ENCODE measurements at regions not wholly inside any gene's neighbourhood (a gene's known extent, or its start where the extent isn't known, plus 50 kb on each side); places are given as distances from the start of the nearest gene placed in this dataset.

DNA sequence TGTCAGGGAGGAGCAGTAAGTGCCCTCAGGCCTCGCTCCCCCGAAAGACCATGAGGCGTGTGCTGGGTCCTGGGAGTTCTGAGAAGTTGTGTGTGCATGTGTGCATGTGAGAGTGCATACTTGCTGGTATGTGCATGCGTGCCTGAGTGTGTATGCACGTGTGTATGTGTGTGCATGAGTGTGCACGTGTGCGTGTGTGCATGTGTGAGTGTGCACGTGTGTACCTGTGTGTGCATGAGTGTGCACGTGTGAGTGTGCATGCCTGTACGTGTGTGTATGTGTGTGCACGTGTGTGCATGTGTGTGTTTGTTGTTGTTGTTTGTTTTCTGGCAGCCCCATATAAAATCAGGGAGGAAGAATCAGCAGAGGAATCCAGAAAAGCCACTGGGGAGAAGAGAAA, 426.7 kb downstream of the IRX2 start:
- Histone ChIP-seq H3K27me3 (ENCODE audit: insufficient read depth) (no peaks in the 10 kb centered on the region), H4K20me1 (replicated peaks; ENCODE audit: insufficient read depth) (no peaks in the 10 kb centered on the region), H3K4me2 (no peak overlapping the region), H3K36me3 (ENCODE audit: insufficient read depth) (no peaks in the 10 kb centered on the region), H3K27ac (ENCODE audit: low read depth) (no peak overlapping the region), H3K9me2 (ENCODE audit: insufficient read depth) (no peaks in the 10 kb centered on the region), H3K4me1 (ENCODE audit: insufficient read depth) (no peaks in the 10 kb centered on the region), H2AFZ (no peak overlapping the region), H3K4me3 (no peak overlapping the region), H3F3A (replicated peaks; ENCODE audit: low read depth) (no peaks in the 10 kb centered on the region), H3K79me2 (replicated peaks; ENCODE audit: insufficient read depth) (no peaks in the 10 kb centered on the region)
- TF ChIP-seq NANOG (IDR thresholded peaks at IDR 0.05; ENCODE audit: borderline replicate concordance) (no peak), ZNF331 (CRISPR knock-in tag; IDR thresholded peaks at IDR 0.05; ENCODE audit: low read depth) (no peak), JUNB (IDR thresholded peaks at IDR 0.05; ENCODE audit: unreplicated experiment) (no peak), POLR2AphosphoS5 (IDR thresholded peaks at IDR 0.05; ENCODE audit: low read depth) (no peak), EZH2 (IDR thresholded peaks at IDR 0.05; ENCODE audit: low read depth, unreplicated experiment) (no peak), ZNF114 (CRISPR knock-in tag; IDR thresholded peaks at IDR 0.05) (no peak), CREB1 (CRISPR knock-in tag; IDR thresholded peaks at IDR 0.05; ENCODE audit: low read depth) (no peak), EZH2phosphoT487 (IDR thresholded peaks at IDR 0.05; ENCODE audit: unreplicated experiment) (no peak), STAT1 (IDR thresholded peaks at IDR 0.05; ENCODE audit: unreplicated experiment) (no peak)
- TF ChIP-seq, protein P1, sequence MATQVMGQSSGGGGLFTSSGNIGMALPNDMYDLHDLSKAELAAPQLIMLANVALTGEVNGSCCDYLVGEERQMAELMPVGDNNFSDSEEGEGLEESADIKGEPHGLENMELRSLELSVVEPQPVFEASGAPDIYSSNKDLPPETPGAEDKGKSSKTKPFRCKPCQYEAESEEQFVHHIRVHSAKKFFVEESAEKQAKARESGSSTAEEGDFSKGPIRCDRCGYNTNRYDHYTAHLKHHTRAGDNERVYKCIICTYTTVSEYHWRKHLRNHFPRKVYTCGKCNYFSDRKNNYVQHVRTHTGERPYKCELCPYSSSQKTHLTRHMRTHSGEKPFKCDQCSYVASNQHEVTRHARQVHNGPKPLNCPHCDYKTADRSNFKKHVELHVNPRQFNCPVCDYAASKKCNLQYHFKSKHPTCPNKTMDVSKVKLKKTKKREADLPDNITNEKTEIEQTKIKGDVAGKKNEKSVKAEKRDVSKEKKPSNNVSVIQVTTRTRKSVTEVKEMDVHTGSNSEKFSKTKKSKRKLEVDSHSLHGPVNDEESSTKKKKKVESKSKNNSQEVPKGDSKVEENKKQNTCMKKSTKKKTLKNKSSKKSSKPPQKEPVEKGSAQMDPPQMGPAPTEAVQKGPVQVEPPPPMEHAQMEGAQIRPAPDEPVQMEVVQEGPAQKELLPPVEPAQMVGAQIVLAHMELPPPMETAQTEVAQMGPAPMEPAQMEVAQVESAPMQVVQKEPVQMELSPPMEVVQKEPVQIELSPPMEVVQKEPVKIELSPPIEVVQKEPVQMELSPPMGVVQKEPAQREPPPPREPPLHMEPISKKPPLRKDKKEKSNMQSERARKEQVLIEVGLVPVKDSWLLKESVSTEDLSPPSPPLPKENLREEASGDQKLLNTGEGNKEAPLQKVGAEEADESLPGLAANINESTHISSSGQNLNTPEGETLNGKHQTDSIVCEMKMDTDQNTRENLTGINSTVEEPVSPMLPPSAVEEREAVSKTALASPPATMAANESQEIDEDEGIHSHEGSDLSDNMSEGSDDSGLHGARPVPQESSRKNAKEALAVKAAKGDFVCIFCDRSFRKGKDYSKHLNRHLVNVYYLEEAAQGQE (IDR thresholded peaks at IDR 0.05; ENCODE audit: unreplicated experiment), result no peak
- TF ChIP-seq, protein P2, sequence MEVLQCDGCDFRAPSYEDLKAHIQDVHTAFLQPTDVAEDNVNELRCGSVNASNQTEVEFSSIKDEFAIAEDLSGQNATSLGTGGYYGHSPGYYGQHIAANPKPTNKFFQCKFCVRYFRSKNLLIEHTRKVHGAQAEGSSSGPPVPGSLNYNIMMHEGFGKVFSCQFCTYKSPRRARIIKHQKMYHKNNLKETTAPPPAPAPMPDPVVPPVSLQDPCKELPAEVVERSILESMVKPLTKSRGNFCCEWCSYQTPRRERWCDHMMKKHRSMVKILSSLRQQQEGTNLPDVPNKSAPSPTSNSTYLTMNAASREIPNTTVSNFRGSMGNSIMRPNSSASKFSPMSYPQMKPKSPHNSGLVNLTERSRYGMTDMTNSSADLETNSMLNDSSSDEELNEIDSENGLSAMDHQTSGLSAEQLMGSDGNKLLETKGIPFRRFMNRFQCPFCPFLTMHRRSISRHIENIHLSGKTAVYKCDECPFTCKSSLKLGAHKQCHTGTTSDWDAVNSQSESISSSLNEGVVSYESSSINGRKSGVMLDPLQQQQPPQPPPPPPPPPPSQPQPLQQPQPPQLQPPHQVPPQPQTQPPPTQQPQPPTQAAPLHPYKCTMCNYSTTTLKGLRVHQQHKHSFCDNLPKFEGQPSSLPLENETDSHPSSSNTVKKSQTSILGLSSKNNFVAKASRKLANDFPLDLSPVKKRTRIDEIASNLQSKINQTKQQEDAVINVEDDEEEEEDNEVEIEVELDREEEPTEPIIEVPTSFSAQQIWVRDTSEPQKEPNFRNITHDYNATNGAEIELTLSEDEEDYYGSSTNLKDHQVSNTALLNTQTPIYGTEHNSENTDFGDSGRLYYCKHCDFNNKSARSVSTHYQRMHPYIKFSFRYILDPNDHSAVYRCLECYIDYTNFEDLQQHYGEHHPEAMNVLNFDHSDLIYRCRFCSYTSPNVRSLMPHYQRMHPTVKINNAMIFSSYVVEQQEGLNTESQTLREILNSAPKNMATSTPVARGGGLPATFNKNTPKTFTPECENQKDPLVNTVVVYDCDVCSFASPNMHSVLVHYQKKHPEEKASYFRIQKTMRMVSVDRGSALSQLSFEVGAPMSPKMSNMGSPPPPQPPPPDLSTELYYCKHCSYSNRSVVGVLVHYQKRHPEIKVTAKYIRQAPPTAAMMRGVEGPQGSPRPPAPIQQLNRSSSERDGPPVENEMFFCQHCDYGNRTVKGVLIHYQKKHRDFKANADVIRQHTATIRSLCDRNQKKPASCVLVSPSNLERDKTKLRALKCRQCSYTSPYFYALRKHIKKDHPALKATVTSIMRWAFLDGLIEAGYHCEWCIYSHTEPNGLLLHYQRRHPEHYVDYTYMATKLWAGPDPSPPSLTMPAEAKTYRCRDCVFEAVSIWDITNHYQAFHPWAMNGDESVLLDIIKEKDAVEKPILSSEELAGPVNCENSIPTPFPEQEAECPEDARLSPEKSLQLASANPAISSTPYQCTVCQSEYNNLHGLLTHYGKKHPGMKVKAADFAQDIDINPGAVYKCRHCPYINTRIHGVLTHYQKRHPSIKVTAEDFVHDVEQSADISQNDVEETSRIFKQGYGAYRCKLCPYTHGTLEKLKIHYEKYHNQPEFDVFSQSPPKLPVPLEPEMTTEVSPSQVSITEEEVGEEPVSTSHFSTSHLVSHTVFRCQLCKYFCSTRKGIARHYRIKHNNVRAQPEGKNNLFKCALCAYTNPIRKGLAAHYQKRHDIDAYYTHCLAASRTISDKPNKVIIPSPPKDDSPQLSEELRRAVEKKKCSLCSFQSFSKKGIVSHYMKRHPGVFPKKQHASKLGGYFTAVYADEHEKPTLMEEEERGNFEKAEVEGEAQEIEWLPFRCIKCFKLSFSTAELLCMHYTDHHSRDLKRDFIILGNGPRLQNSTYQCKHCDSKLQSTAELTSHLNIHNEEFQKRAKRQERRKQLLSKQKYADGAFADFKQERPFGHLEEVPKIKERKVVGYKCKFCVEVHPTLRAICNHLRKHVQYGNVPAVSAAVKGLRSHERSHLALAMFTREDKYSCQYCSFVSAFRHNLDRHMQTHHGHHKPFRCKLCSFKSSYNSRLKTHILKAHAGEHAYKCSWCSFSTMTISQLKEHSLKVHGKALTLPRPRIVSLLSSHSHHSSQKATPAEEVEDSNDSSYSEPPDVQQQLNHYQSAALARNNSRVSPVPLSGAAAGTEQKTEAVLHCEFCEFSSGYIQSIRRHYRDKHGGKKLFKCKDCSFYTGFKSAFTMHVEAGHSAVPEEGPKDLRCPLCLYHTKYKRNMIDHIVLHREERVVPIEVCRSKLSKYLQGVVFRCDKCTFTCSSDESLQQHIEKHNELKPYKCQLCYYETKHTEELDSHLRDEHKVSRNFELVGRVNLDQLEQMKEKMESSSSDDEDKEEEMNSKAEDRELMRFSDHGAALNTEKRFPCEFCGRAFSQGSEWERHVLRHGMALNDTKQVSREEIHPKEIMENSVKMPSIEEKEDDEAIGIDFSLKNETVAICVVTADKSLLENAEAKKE (CRISPR knock-in tag; IDR thresholded peaks at IDR 0.05), result no peak
- TF ChIP-seq, protein P3, sequence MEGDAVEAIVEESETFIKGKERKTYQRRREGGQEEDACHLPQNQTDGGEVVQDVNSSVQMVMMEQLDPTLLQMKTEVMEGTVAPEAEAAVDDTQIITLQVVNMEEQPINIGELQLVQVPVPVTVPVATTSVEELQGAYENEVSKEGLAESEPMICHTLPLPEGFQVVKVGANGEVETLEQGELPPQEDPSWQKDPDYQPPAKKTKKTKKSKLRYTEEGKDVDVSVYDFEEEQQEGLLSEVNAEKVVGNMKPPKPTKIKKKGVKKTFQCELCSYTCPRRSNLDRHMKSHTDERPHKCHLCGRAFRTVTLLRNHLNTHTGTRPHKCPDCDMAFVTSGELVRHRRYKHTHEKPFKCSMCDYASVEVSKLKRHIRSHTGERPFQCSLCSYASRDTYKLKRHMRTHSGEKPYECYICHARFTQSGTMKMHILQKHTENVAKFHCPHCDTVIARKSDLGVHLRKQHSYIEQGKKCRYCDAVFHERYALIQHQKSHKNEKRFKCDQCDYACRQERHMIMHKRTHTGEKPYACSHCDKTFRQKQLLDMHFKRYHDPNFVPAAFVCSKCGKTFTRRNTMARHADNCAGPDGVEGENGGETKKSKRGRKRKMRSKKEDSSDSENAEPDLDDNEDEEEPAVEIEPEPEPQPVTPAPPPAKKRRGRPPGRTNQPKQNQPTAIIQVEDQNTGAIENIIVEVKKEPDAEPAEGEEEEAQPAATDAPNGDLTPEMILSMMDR (conservative IDR thresholded peaks at IDR 0.05; ENCODE audit: low read depth in 2 of 2), result no peak
- TF ChIP-seq, protein P4, sequence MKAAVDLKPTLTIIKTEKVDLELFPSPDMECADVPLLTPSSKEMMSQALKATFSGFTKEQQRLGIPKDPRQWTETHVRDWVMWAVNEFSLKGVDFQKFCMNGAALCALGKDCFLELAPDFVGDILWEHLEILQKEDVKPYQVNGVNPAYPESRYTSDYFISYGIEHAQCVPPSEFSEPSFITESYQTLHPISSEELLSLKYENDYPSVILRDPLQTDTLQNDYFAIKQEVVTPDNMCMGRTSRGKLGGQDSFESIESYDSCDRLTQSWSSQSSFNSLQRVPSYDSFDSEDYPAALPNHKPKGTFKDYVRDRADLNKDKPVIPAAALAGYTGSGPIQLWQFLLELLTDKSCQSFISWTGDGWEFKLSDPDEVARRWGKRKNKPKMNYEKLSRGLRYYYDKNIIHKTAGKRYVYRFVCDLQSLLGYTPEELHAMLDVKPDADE (IDR thresholded peaks at IDR 0.05), result no peak
- Mint-ChIP-seq H3K9me3 (peaks cover 4% of the 10 kb centered on the region; the same call in 2 of the 3 replicates), H3K27me3 (ENCODE audit: insufficient read depth, low read depth, poor library complexity) (no peaks in the 10 kb centered on the region), H3K4me3 (no peak overlapping the region), H3K4me1 (no peaks in the 10 kb centered on the region), H3K36me3 (ENCODE audit: low read depth) (no peaks in the 10 kb centered on the region), H3K27ac (no peak overlapping the region)
- DNase-seq (ENCODE audit: low spot score) (no peak), ATAC-seq (no peak)

Data from GM23338 (cell line).